GM18511 (cell line): ENCODE measurements at regions not wholly inside any gene's neighbourhood (a gene's known extent, or its start where the extent isn't known, plus 50 kb on each side); places are given as distances from the start of the nearest gene placed in this dataset.

Experiments used
- ATAC-seq: cut with Tn5 transposase; IDR thresholded peaks from one replicate; pipeline ENCODE4 v1.9.1; 2021; ENCODE audit warnings: mild to moderate bottlenecking, moderate library complexity; ENCODE audit not compliant: unreplicated experiment

- no peak for ATAC-seq
These were observed 159.0 kb downstream of the TRIM27 start for GRCh38 chr6:28764761-28765282.

GRCh38 chr6:28765978-28766351 lies 157.8 kb downstream of the TRIM27 start:
- ATAC-seq = no peak

- ATAC-seq = no peak
These were observed 157.4 kb downstream of the TRIM27 start for GRCh38 chr6:28766426-28766825.

GRCh38 chr6:28767133-28767532 lies 156.7 kb downstream of the TRIM27 start:
- ATAC-seq = no peak

DNA sequence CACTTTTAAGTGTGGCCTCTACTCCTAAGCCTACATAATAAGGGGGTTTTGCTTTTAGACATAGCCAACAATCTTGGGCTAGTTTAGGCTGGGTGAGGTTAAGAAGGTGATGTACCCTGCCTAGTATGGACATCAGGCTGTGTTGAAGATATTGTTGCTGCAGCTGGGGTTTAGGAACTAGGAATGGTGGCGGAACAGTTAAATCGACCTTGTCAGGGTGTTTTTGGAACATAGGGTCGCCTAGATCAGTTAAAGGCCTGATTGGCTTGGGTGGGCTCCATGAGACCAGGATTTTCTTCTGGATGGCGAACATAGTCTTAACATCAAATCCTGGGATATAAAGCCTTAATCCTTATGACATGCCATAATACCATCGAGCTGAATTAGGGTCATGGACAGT lies 156.1 kb downstream of the TRIM27 start:
- ATAC-seq = no peak

DNA sequence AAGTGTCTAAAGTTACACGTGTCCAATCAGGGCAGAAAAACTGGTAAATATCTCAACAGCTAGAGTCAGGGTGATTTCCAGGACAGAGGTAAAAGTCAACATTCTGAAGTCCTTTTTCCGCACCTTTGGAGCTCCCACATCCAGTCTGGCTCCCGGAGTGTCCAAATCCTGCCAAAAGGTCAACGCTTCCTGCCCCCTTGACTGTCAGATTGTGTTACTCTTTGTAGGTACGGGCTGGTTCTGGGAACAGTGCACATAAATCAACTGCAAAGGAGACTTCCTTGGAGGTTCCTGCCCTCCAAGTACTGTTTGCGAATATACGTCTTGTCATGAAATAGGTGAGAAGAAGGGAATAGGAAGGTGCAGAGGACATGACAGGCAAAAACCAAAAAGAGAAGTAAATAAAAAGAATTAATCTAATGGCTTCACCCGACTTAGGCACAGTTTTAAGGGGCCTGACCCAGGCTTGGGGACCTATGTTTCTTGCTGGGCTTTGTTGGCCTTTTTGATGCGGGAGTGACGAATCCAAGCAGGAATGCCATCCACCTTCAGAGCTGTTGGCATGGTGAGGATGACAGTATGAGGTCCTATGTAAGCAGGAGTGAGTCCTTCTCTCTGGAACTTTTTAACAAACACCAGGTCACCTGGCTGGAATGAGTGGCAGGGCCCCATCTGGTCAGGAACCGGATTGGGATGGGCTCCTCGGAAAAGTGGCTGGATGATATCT lies 155.4 kb downstream of the TRIM27 start:
- ATAC-seq = no peak

- no peak for ATAC-seq
These were observed 154.0 kb downstream of the TRIM27 start for GRCh38 chr6:28769626-28770402.

- ATAC-seq = no peak
These were observed 153.1 kb downstream of the TRIM27 start for GRCh38 chr6:28770732-28771131.

DNA sequence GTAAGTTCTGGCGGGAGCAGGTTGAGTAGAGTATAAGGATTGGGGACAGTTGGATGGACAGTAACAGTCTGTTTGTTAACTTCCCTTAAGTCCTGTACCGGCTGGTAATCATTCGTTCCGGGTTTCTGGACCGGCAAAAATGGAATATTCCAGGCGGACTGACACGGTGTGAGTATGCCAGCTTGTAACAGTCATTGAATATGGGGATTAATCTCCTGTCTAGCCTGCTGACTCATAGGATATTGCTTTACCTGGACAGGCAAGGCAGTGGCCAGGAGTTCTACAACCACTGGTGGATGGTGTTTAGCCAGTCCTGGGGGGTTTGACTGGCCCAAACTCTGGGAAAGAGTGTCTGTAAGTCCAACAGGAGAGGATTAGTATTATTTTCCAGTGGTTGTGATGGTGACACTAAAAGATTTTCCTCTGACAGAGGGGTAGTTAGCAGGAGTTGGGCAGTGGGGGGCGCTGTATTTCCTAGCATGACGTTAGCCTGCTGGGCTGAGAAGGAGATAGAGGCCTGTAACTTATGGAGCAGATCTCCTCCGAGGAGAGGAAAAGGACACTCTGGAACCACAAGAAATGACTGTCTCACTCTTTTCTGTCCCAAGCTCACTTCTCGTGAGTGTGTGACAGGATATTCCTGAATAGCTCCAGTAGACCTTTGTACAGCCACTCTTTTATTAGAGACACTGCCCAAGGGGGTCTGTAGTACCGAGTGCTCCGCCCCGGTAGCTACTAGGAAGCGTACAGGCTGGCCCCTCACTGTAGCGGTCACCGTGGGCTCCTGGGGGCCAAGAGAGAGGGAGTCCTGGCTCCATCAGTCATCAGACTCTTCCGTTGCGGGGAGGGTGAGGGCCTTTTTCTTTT lies 152.2 kb downstream of the TRIM27 start:
- ATAC-seq = no peak

DNA sequence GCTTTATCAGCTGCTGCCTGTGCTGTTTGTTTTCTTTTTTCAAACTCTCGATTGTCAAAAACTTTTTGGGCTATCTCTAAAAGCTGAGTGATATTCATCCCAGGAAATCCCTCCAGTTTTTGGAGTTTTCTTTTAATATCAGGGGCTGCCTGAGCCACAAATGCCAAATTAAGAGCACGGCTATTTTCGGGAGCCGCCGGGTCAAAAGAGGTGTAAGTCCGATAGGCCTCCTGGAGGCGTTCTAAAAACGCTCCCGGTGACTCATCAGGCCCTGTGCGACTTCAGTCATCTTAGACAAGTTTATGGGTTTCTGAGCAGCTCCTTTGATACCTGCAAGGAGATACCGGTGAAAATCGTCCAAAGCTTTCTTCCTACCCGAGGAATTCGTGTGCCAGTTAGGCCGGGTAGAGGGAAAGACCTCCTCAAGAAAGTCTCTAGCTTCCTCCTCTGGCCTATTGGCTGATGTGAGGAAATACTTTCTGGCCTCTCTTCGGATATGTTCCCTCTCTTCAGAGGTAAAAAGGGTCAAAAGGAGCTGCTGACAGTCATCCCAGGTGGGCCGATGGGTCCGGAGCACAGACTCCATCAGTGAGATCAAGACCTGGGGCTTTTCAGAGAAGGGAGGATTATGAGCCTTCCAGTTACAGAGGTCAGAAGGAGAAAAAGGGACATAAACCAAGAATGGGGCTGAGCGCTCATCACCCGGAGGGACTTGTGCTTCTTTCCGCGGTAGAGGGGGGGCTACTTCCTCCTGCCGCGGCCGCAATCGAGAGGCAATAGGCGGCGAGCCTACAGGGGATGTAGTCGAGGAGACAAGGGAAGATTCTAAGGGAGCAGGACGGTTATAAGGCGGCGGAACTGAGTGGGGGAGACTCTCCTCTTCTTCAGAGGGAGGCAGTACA lies 151.1 kb downstream of the TRIM27 start:
- ATAC-seq = no peak

- ATAC-seq = no peak
These were observed 149.3 kb downstream of the TRIM27 start for GRCh38 chr6:28774292-28775051.

DNA sequence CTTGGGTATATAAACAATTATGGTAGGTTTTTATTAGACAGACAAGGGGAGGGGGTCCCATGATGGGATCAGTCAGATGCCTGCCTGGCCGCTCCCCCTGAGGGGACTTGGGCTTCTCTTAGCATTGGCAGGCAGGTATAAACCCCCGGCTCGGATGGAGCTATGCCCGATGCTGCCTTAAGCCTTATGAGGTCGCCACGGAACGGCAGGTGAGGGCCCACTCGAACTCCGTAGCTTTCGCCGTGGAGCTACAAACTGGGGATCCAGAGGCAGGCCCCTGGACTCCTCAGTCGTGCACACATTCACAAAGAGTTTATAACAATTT lies 148.8 kb downstream of the TRIM27 start:
- no peak for ATAC-seq

GRCh38 chr6:28775405-28776129 lies 148.2 kb downstream of the TRIM27 start:
- ATAC-seq = no peak

DNA sequence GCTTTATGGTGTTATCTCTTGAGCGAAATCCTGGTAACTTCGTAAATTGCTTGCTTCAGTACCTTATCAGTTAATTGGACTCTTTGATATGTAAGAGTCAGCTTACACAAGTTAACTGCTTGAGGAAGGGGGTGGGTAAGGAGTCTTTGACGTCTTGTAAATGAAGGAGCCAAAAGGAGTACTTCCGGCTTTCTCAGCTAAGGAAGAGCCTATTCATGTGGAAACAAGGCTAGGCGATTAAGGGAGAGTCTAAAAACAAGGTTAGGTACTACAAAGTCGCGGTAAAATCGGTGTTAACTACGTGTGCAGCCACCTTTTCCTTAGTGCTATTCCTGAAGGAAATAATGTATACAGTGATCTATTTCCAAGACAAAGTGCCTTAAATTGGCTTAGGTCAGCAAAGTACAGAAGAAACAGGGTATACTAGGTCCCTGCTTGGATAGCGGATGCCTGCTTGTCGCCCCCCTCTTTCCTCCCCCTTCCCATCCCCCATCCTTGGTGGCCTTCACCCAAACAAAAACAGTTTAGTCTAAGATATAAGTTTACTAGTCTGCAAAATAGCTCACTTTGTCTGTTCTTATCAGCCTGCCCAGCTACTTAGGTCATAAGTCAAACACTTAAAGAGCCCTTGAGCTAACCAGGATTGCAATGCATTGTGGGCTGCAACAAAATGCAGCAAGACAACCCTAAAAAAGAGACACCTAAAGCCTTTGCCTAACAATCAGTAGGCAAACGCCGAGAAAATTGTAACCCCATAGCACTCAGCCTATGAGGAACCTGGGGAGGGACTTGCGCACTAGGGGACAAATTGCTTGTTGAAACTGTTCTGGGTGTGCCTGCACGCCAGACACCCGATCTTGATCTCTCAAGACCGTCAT lies 147.3 kb downstream of the TRIM27 start:
- ATAC-seq = no peak

GRCh38 chr6:28777147-28777461 lies 146.7 kb downstream of the TRIM27 start:
- no peak for ATAC-seq

GRCh38 chr6:28782113-28782673 lies 141.6 kb downstream of the TRIM27 start:
- ATAC-seq = no peak

- ATAC-seq = no peak
These were observed 137.7 kb downstream of the TRIM27 start for GRCh38 chr6:28785962-28786679.
